HepG2 (cell line): ENCODE measurements at regions not wholly inside any gene's neighbourhood (a gene's known extent, or its start where the extent isn't known, plus 50 kb on each side); places are given as distances from the start of the nearest gene placed in this dataset.

Experiments
- EZH2 ChIP-seq: conservative IDR thresholded peaks from 2 replicates; pipeline ENCODE4 v1.6.1; 2012; ENCODE audit warnings: mild to moderate bottlenecking, low read depth, low read length, moderate library complexity
- ZNF792 ChIP-seq: IDR thresholded peaks from 2 replicates; pipeline ENCODE4 v1.6.1; 2016

DNA sequence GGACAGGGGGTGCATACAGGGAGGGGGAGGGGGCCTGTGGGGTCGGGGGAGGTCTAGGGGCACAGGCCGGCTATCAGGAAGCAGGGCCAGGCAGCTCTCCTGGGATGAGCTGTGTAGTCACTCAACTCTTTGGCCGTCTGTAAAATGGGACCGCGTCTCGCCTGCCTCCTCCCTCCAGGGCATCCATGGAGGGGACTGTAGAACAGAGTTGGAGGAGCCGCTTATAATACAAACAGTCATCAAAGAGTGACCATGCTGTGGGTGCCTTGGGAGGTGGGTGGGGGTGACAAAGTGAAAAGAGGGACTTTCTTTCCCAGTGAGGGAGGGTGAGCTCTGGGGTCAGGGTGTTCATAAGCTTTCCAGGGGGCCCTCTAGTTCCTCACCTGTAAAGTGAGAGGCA, 169.6 kb upstream of the HAAO start:
- TF ChIP-seq EZH2 (no peak), ZNF792 (no peak)
